ENCODE measurements at regions not wholly inside any gene's neighbourhood (a gene's known extent, or its start where the extent isn't known, plus 50 kb on each side); places are given as distances from the start of the nearest gene placed in this dataset.

DNA sequence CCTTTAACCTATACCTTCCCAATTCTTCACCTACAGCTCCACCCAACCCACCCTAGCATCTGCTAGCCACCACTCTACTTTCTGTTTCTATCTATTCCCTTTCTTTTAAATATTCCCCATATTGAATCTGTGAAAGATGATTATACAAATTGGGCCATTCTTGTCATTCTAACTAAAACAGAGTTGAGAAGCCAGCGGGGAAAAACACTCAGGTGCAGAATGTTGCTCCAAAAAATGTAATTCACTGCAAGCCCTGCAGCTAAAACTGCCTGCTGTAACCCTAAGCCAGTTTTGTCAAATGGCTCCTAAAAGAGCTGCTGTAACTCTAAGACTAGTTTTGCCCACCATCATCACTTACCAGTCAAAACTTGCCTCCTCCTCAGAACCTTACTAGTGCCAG lies 1468.6 kb upstream of the MIR17HG start:
- H3K4me1 Mint-ChIP-seq: no peaks in the 10 kb centered on the region

More for the DNA sequence above, 1468.6 kb upstream of the MIR17HG start:
- Histone ChIP-seq H2AFZ (peak overlapping the region; percentile 11; the same call in 1 of the 2 replicates), H3K4me1 (ENCODE audit: insufficient read depth) (no peaks in the 10 kb centered on the region), H3K36me3 (ENCODE audit: insufficient read depth) (no peaks in the 10 kb centered on the region), H3K4me3 (no peak overlapping the region), H3K9me2 (ENCODE audit: insufficient read depth) (no peaks in the 10 kb centered on the region), H4K20me1 (replicated peaks; ENCODE audit: insufficient read depth) (no peaks in the 10 kb centered on the region), H3K27me3 (ENCODE audit: insufficient read depth) (no peaks in the 10 kb centered on the region), H3K4me2 (no peak overlapping the region), H3K79me2 (replicated peaks; ENCODE audit: insufficient read depth) (no peaks in the 10 kb centered on the region), H3F3A (replicated peaks; ENCODE audit: low read depth) (no peaks in the 10 kb centered on the region), H3K27ac (ENCODE audit: low read depth) (no peak overlapping the region)
- DNase-seq (ENCODE audit: low spot score) (no peak), ATAC-seq (no peak)
- Mint-ChIP-seq H3K27me3 (ENCODE audit: insufficient read depth, low read depth, poor library complexity) (peaks cover 4% of the 10 kb centered on the region), H3K36me3 (ENCODE audit: low read depth) (no peaks in the 10 kb centered on the region), H3K9me3 (no peaks in the 10 kb centered on the region), H3K4me3 (no peak overlapping the region), H3K27ac (no peak overlapping the region)
- TF ChIP-seq, protein P1, sequence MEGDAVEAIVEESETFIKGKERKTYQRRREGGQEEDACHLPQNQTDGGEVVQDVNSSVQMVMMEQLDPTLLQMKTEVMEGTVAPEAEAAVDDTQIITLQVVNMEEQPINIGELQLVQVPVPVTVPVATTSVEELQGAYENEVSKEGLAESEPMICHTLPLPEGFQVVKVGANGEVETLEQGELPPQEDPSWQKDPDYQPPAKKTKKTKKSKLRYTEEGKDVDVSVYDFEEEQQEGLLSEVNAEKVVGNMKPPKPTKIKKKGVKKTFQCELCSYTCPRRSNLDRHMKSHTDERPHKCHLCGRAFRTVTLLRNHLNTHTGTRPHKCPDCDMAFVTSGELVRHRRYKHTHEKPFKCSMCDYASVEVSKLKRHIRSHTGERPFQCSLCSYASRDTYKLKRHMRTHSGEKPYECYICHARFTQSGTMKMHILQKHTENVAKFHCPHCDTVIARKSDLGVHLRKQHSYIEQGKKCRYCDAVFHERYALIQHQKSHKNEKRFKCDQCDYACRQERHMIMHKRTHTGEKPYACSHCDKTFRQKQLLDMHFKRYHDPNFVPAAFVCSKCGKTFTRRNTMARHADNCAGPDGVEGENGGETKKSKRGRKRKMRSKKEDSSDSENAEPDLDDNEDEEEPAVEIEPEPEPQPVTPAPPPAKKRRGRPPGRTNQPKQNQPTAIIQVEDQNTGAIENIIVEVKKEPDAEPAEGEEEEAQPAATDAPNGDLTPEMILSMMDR (conservative IDR thresholded peaks at IDR 0.05; ENCODE audit: low read depth in 2 of 2): no peak
- TF ChIP-seq, protein P2, sequence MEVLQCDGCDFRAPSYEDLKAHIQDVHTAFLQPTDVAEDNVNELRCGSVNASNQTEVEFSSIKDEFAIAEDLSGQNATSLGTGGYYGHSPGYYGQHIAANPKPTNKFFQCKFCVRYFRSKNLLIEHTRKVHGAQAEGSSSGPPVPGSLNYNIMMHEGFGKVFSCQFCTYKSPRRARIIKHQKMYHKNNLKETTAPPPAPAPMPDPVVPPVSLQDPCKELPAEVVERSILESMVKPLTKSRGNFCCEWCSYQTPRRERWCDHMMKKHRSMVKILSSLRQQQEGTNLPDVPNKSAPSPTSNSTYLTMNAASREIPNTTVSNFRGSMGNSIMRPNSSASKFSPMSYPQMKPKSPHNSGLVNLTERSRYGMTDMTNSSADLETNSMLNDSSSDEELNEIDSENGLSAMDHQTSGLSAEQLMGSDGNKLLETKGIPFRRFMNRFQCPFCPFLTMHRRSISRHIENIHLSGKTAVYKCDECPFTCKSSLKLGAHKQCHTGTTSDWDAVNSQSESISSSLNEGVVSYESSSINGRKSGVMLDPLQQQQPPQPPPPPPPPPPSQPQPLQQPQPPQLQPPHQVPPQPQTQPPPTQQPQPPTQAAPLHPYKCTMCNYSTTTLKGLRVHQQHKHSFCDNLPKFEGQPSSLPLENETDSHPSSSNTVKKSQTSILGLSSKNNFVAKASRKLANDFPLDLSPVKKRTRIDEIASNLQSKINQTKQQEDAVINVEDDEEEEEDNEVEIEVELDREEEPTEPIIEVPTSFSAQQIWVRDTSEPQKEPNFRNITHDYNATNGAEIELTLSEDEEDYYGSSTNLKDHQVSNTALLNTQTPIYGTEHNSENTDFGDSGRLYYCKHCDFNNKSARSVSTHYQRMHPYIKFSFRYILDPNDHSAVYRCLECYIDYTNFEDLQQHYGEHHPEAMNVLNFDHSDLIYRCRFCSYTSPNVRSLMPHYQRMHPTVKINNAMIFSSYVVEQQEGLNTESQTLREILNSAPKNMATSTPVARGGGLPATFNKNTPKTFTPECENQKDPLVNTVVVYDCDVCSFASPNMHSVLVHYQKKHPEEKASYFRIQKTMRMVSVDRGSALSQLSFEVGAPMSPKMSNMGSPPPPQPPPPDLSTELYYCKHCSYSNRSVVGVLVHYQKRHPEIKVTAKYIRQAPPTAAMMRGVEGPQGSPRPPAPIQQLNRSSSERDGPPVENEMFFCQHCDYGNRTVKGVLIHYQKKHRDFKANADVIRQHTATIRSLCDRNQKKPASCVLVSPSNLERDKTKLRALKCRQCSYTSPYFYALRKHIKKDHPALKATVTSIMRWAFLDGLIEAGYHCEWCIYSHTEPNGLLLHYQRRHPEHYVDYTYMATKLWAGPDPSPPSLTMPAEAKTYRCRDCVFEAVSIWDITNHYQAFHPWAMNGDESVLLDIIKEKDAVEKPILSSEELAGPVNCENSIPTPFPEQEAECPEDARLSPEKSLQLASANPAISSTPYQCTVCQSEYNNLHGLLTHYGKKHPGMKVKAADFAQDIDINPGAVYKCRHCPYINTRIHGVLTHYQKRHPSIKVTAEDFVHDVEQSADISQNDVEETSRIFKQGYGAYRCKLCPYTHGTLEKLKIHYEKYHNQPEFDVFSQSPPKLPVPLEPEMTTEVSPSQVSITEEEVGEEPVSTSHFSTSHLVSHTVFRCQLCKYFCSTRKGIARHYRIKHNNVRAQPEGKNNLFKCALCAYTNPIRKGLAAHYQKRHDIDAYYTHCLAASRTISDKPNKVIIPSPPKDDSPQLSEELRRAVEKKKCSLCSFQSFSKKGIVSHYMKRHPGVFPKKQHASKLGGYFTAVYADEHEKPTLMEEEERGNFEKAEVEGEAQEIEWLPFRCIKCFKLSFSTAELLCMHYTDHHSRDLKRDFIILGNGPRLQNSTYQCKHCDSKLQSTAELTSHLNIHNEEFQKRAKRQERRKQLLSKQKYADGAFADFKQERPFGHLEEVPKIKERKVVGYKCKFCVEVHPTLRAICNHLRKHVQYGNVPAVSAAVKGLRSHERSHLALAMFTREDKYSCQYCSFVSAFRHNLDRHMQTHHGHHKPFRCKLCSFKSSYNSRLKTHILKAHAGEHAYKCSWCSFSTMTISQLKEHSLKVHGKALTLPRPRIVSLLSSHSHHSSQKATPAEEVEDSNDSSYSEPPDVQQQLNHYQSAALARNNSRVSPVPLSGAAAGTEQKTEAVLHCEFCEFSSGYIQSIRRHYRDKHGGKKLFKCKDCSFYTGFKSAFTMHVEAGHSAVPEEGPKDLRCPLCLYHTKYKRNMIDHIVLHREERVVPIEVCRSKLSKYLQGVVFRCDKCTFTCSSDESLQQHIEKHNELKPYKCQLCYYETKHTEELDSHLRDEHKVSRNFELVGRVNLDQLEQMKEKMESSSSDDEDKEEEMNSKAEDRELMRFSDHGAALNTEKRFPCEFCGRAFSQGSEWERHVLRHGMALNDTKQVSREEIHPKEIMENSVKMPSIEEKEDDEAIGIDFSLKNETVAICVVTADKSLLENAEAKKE (CRISPR knock-in tag; IDR thresholded peaks at IDR 0.05): no peak
- TF ChIP-seq ZNF331 (CRISPR knock-in tag; IDR thresholded peaks at IDR 0.05; ENCODE audit: low read depth) (no peak), CREB1 (CRISPR knock-in tag; IDR thresholded peaks at IDR 0.05; ENCODE audit: low read depth) (no peak), STAT1 (IDR thresholded peaks at IDR 0.05; ENCODE audit: unreplicated experiment) (no peak), EZH2 (IDR thresholded peaks at IDR 0.05; ENCODE audit: low read depth, unreplicated experiment) (no peak), REST (IDR thresholded peaks at IDR 0.05; ENCODE audit: unreplicated experiment) (no peak), NANOG (IDR thresholded peaks at IDR 0.05; ENCODE audit: borderline replicate concordance) (no peak), ZNF114 (CRISPR knock-in tag; IDR thresholded peaks at IDR 0.05) (no peak), EZH2phosphoT487 (IDR thresholded peaks at IDR 0.05; ENCODE audit: unreplicated experiment) (no peak), POLR2AphosphoS5 (IDR thresholded peaks at IDR 0.05; ENCODE audit: low read depth) (no peak), JUNB (IDR thresholded peaks at IDR 0.05; ENCODE audit: unreplicated experiment) (no peak)
- TF ChIP-seq, protein P3, sequence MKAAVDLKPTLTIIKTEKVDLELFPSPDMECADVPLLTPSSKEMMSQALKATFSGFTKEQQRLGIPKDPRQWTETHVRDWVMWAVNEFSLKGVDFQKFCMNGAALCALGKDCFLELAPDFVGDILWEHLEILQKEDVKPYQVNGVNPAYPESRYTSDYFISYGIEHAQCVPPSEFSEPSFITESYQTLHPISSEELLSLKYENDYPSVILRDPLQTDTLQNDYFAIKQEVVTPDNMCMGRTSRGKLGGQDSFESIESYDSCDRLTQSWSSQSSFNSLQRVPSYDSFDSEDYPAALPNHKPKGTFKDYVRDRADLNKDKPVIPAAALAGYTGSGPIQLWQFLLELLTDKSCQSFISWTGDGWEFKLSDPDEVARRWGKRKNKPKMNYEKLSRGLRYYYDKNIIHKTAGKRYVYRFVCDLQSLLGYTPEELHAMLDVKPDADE (IDR thresholded peaks at IDR 0.05): no peak

Data from GM23338 (cell line).